ENCODE measurements at regions not wholly inside any gene's neighbourhood (a gene's known extent, or its start where the extent isn't known, plus 50 kb on each side); places are given as distances from the start of the nearest gene placed in this dataset.
"Not testable (repeated sequence)": the region's sequence is repeated elsewhere in the genome, so short reads cannot be mapped to it uniquely, and the experiment has no call there.

DNA sequence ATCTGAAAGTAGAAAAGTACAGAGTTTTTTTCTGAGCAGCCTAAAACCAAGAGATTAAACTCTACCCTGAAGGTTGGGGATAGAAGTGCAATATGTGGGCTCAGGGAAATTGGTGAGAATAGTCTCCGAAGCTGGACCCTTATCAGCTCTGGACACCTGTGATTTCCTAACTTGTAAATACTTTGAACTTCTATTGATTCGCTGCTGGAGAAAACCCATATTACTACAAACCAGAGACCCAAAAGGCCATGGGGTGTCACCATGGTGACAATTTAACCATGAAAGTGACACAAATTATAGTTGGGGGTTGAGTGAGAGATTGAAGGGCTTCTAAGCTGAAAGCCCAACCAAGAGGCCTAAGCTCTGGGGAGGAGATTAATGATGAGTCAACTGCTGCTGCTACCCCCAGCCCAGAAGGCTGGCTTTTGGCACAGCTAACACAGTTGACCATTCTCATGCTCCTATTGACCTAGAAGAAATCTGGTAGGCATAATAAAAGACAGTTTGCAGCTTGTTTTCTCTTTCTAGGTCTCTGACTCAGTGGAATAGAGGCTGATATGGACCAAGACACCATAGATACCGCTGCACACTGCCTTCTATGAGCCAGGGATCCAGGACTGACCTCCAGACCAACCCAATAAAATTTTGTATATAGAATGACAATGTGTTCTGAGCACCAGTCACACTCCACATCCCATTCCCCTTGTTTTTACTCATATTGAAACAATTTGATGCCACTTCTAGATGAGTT, 131.9 kb upstream of the FNDC3A start:
- no peak for DNase-seq (ENCODE audit: low read depth in 2 of 2)

DNA sequence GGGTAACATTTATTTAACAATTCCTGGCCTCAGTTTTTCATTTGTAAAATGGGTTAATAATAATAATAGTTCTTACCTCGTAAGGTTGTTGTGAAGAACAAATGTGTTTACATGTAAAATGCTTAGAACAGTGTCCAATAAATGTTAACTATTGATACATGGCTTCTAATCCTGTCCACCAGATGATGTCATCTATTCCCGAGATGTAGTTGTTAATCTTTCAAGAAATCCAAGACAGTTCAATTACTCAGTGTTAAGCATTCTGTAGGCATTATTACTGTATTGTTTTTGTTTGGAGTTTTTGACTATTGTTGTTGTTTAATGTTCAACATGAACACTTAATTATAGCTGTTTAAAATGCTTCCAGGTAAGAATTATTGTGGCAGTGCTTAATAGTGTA, 131.0 kb upstream of the FNDC3A start:
- DNase-seq (ENCODE audit: low read depth in 2 of 2) = no peak

DNA sequence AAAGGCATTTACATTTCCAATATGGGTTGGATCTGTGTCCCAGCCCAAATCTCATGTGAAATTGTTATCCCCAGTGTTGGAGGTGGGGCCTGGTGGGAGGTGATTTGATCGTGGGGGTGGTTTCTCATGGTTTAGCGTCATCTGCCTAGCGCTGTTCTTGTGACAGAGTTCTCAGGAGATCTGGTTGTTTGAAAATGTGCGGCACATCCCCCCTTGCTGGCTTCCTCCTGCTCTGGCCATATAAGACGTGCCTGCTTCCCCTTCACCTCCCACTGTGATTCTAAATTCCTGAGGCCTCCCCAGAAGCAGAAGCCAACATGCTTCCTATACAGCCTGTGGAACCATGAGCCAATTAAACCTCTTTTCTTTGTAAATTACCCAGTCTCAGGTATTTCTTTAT, 126.2 kb upstream of the FNDC3A start:
- DNase-seq (ENCODE audit: low read depth in 2 of 2) = no peak

DNA sequence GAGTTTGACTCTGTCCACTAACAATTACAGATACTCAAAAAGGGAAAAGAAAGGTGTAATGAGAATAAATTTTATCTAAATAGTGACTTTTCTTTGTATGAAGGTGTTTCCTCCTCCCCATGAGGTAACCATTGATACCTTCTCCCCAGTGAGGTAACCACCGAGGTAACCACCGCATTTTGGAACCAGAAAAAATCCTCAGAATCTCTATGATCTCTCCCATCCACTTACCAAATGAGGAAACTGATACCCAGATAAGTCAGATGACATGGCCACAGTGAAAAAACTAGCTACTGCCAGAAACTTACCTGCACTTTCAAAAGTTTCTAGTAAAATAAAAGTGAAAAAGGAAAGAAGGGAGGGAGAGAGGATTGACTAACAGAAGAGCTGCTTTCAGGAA, 124.0 kb upstream of the FNDC3A start:
- DNase-seq (ENCODE audit: low read depth in 2 of 2) = no peak

DNA sequence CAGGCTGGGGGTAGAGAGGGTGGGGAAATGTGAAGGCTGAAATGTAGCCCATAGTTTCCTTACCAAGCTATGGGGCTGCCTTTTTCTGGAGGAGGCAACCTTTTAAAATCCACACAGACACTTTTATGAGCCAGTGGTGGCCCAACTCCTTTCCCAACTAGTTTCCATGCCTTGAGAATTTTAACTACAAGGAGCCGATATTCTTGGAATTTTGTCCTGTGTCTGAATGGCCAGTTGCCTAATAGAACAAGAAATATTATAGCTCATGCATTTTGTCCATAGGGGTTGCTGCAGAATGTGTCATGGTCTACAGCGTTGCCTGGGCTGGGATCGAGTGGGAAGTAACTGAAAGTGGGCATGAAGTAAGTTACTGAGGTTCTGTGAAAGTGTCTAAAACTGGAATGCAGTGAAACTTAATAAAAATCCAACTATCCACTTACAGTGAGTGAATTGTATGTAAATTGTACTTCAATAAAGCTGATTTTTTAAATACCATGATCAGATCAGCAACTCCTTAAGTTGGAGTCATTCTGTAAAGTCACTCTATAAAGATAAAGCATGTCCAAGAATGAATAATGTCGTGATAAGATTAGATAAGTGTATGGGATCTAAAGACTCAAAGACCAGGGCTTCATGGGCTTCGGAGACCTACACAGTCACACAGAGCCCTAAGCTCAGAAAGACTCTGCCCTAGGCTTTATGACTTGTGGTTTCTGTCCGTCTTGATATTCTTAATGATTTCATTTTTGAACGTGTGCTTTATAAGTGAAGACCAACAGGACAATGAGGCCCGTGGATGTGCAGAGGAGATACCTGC, 122.6 kb upstream of the FNDC3A start:
- DNase-seq (ENCODE audit: low read depth in 2 of 2) = no peak

DNA sequence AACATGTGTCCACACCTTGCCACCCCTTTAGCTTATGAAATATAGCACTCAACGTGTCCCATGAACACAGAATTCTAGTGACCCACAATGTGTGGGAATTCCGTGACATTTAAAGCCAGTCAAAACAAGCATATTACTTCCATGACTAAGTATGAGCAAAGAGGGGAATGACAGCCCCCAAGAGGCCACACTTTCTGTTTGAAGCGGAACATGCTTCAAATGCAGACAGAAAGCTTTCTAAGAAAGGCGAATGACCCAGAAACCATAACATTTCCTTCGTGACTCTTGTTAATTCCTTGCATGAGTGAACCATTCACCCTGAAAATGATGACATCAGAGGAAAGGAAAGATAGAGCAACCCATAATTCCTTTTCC, 122.0 kb upstream of the FNDC3A start:
- no peak for DNase-seq (ENCODE audit: low read depth in 2 of 2)

DNA sequence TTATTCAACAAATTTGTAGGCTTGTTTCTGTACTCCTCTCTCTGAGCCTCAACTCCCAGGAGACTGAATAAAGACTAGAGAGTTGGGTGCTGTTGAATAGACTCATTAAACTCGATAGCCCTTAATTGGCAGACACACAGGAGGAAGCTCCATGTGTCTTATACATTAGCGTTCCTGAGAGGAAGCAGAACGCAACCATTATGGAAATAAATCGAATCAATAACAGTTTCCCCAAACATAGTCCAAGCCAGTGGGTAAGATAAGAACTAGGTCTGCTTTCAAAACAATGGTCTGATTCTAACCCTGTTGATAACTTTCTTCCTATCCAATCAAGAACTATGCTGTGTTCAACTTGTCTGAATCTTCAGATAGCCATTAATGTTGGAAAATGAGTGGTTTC, 118.1 kb upstream of the FNDC3A start:
- no peak for DNase-seq (ENCODE audit: low read depth in 2 of 2)

DNA sequence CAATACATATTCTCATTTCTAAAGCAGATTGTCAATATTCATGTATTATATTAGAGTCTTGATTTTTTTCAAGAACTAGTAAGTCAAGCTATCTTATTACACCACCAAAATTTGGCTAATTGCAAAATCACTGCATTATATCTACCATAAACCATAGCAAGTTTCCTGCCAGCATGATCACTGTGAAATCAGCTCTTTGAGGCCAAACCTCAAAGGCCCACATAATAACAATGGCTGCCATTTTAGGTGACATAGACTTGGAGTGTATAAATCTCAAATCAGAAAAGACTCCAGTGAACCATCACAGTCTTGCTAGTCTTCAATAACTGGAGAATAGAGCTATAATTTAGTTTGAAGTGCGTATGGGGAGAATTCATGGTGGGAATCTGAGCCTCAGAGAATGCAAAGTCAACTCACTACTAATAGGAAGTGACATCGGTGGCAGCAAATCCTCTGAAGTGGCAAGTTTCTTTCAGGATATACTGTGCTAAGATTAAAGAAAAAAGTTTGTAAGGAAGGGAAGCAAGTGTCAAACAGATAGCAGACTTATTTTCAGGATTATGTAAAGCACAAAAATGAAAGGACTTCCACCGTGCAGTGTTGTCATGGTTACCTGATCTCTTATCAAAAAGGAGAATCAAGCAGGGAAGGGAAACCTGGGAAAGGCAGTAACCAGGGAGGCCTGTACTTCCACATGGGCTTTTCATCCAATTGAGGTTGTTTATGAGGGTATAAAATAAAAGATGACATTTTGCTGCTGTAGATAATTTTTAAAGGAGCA, 117.4 kb upstream of the FNDC3A start:
- no peak for DNase-seq (ENCODE audit: low read depth in 2 of 2)

DNA sequence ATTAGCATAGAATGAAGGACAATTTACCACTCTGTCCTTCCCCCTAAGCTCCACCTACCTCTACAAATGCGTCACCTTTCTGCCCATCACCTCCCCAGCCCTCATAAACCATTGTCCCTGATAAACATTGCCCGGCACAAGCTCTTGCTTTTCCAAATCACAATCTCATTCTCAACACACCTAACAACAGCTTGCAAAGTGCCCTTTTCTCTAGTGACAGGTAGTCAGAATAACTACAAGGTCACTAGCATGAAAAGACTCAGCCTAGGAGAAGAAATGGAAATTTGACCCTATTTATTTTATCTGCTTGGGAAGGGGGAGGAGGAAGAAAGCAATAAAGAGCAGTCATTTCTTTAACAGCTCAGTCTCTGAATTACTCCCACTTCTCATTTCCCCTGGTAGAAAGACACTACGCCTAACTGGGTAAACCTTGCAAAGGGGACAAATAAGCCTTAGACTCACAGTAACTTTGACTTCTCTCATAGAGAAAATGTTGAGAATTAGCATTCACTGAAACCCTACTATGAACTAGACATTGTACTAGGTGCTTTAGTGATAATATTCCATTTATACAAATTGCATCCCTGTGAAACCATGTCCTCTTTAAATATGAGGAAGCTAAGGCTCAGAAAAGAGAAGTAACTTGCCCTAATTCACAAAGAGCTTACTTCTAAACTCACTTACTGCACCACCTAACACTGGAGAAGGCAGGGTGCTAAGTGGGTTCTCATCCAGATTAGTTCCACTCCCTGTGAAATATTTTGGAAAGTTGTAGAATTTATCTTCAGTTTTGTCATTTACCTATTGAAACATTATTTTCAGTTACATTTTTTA, 116.2 kb upstream of the FNDC3A start:
- DNase-seq (ENCODE audit: low read depth in 2 of 2) = no peak

DNA sequence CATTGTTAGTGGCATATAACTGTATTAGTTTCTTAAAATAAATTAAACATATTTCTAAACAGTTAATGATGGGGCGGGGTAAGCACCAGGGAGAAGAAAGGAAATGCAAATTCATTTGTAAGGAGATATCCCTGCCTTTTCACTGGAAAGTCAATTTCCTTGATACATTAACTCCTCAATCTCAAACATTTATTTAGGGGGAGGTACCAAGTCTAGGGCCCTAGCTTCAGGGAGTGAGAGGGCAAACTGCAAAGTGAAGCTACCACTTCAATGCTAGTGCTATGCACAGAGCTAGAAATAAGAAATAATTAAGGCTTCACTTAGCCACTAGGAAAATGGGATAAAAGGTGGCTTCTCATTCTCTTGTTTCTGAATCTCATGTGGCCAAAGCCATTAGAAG, 115.3 kb upstream of the FNDC3A start:
- no peak for DNase-seq (ENCODE audit: low read depth in 2 of 2)

DNA sequence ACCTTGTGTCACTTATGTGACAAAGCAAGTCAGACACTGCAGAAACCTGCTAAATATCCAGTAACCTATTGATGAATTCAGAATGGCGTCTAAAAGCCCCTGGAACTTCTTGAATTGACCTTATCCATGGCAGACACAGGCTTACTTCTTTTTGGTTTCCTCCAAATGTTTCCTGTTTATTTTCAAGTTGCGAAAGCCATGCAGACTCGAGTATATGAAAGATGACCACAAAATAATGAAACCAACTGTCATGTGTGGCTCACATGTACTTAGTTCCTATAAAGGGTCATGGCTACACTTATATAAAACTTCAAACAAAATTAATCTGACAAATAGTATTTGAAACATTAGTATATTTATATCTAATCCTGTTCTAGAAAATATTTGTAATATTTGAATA, 113.1 kb upstream of the FNDC3A start:
- no peak for DNase-seq (ENCODE audit: low read depth in 2 of 2)

DNA sequence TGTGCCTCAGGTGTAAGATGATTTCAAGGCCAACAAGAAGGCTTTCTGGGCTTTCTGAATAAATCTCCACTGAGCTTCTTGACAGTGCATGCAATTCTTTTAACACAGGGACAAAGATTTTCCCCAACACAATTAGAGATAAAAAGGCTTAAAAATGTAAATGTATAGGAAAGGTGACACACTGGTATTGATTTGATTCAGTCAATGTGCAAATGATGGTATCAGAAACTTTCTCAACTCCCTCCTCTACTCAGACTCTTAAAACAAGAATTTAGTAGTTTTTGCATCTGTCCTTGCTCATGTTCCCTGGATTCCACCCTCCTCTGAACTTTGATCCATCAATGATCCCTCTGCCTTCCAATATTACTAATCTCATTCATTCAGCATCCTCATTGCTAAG, 111.6 kb upstream of the FNDC3A start:
- no peak for DNase-seq (ENCODE audit: low read depth in 2 of 2)

DNA sequence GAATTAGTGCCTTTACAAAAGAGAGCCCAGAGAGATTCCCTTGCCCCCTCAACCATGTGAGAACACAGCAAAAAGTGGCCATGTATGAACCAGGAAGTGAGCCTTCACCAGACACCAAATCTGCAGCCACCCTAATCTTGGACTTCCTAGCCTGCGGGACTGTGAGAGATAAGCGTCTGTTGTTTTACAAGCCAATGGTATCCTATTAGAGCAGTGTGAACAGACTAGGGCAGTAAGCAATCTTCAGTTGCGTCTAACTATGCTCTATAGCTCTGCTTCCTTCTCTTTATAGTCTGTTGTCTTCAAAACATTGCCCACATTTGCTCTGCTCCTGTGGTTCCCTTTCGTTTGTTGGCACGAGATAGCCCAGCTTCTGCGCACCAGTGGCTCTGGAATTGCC, 109.5 kb upstream of the FNDC3A start:
- no peak for DNase-seq (ENCODE audit: low read depth in 2 of 2)

DNA sequence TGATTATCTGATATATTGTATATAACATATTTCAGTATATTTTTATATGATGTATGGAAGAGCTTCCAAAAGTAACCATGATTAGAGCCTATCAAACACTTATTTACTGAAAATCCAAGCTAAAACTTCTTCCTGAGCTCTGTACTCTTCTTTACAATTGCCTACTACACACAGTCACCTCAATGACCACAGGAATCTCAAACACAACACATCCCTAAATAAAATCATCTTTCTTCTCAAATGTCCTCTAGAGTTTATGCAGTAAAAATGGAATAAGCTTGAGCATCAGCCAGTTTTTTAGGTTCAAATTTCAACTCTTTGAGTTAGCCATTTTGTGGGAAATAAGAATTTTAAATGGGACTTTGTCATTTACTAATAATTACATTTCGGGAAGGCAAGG, 102.6 kb upstream of the FNDC3A start:
- no peak for DNase-seq (ENCODE audit: low read depth in 2 of 2)

DNA sequence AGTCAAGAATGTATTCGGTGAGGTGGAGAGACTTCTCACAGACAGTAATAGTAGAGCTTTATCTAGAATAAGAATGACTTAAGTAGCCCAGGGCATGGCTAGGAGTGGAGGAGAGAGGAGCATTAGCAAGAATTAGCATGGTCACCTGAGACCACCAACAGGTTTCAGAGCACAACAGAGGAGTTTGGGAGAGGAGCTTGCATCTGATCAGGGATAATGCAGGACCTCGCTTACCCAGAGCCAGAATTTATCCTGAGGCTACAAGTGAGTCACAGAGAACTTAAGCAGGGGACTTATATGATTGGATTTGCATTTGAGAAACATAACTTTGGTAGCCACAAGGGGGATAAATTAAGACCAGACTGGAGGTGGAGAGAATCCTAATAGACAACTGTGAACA, 102.1 kb upstream of the FNDC3A start:
- DNase-seq (ENCODE audit: low read depth in 2 of 2) = no peak

DNA sequence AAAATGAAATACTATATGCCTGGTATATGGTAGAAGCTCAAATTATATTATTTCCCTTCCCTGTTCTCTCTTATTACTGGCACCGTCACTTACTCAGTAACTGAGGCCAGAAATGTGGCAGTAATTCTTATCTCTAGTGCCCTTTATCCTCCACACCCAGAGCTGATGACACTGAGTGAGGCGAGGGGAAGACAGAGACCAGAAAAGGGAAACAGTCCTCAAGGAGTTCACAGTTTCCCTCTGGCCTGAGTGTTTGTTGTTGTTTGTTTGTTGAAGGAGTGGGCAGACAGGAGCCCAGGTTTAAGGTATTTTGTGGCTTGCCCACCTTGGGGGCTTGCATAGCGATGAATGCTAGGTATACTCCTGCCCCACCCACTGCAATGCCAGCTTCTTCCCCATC, 101.5 kb upstream of the FNDC3A start:
- DNase-seq (ENCODE audit: low read depth in 2 of 2) = no peak

DNA sequence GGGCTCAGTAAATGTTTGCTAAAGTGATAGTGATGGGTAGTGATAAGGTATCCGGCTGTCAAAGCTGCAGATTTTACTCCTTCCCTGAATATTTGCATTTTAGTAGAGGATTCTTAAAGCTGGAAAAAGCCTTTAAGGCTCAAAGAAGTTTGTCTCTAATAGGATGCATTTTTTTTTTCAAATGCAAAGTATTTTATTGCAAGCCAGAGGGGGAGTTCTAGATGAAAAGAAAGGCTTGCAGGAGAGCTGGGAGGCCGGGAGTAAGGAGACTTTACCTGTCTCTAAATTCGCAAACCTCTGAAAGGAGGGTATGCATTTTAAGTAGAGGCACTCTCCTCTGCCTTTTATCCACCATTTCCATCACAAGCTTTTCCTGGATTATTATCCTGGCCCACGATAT, 100.7 kb upstream of the FNDC3A start:
- no peak for DNase-seq (ENCODE audit: low read depth in 2 of 2)

DNA sequence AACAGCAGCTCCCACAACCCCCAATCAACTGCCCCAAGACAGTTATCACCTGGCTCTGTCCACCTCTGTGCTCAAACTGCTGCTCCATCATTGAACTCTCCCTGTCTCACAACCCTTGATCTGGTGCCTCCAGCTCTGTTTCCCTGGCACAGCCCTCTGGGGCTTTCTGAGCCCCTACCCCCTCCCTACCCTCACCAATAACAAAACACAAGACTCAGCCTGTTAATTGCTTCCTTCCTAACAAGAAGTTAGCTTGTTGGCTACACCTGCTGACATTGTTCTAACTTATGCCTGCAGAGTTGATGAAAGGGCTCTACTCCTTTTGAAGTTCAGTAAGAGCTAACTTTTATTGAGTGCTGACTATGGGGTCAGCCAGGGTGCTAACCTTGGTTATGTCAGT, 99.4 kb upstream of the FNDC3A start:
- DNase-seq (ENCODE audit: low read depth in 2 of 2) = no peak

DNA sequence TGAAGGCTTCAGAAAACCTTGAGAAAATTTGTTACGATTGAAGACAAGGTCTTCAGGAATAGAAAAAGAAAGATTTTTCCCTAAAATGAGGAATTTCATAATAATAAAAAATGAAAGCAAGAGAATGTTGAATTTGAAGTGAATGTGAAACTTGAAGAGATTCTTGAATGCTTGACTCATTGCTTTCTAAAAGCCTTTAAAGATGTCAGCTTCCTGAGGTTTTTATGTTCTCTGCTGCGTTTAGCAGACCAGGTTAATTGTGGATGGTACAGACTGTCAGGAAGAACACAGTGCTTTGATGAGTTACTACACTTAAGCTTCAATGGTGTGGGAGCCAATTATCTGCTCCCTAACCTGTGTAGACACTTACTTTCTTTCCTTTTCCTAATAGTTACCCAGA, 96.3 kb upstream of the FNDC3A start:
- DNase-seq (ENCODE audit: low read depth in 2 of 2) = no peak

DNA sequence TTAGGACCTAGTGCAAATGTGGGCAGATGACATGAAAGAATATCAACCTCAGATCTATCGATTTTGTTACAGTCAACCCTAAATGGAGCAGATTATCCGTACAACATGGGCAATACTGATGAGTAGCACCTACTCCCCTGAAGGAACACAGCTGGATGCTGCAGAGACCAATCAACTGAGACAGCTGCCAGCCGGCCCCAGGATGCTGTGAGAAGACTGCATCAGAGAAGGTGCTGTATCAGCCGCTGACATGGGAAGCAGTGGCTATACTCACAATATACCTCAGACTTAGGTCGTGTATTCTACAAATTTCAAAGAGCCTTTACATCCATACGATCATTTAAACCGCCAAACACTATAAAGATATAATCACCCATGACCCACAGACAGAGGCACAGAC, 95.9 kb upstream of the FNDC3A start:
- no peak for DNase-seq (ENCODE audit: low read depth in 2 of 2)

DNA sequence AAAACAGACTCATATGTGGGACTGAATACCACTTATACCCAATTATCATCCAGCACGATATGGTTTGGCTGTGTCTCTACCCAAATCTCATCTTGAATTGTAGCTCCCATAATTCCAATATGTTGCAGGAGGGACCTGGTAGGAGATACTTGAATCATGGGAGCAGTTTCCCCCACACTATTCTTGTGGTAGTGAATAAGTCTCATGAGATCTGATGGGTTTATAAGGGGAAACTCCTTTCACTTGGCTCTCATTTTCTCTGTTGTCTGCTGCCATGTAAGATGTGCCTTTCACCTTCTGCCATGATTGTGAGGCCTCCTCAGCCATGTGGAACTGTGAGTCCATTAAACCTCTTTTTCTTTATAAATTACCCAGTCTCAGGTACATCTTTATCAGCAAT, 91.9 kb upstream of the FNDC3A start:
- DNase-seq (ENCODE audit: low read depth in 2 of 2) = not testable (repeated sequence)

DNA sequence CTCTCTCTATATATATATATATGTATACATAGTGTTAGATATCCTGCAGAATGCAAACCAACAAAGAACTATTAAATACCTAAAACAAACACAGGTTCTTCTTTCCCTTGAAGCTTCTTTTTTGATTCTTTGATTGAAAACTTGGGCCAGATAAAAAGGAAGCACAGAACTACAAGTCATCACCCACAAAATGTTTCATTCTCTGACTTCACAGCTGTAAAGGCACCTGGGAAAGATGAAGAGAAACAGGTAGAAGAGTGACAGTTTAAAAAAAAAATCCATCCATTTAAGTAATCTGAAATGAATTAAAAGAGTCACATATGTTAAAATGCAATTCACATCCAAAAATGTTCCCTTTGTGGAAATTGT, 90.7 kb upstream of the FNDC3A start:
- no peak for DNase-seq (ENCODE audit: low read depth in 2 of 2)
